ENCODE measurements at regions not wholly inside any gene's neighbourhood (a gene's known extent, or its start where the extent isn't known, plus 50 kb on each side); places are given as distances from the start of the nearest gene placed in this dataset.

DNA sequence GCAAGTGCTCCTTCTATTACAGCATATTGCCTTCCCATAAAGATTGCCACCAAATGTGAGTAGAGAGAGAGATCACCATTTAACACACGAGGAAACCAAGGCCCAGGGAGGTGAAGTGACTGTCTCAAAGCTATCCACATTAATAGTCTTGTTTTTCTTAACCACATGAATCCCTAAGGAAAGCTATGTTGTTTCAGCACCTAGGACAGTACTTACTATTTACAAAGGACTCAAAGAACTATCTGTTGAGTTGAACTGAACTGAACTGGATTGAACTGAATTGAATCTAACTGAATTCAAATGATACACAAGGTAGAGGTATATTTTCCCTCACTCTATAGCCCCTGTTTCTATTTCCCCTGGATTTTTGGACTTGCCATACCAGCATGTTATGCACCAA, 430.4 kb downstream of the CAAP1 start:
- intact Hi-C loops (cut with DNase I, micrococcal nuclease): no loop called here
- TF ChIP-seq, protein P1, sequence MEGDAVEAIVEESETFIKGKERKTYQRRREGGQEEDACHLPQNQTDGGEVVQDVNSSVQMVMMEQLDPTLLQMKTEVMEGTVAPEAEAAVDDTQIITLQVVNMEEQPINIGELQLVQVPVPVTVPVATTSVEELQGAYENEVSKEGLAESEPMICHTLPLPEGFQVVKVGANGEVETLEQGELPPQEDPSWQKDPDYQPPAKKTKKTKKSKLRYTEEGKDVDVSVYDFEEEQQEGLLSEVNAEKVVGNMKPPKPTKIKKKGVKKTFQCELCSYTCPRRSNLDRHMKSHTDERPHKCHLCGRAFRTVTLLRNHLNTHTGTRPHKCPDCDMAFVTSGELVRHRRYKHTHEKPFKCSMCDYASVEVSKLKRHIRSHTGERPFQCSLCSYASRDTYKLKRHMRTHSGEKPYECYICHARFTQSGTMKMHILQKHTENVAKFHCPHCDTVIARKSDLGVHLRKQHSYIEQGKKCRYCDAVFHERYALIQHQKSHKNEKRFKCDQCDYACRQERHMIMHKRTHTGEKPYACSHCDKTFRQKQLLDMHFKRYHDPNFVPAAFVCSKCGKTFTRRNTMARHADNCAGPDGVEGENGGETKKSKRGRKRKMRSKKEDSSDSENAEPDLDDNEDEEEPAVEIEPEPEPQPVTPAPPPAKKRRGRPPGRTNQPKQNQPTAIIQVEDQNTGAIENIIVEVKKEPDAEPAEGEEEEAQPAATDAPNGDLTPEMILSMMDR (IDR thresholded peaks at IDR 0.05): no peak
- H3K4me1 ChIP-seq (ENCODE audit: low read depth): no peaks in the 10 kb centered on the region
- DNase-seq: no peak
- no peak for ATAC-seq
- no peak overlapping the region for H3K4me3 ChIP-seq
- H3K9me3 ChIP-seq: peaks cover 6% of the 10 kb centered on the region
- no peaks in the 10 kb centered on the region for H3K36me3 ChIP-seq (ENCODE audit: low read depth)

- ATAC-seq: no peak
- no peaks in the 10 kb centered on the region for H3K36me3 ChIP-seq (ENCODE audit: low read depth)
- intact Hi-C loops (cut with DNase I, micrococcal nuclease): no loop called here
- H3K4me1 ChIP-seq (ENCODE audit: low read depth): no peaks in the 10 kb centered on the region
- no peak for DNase-seq
- no peaks in the 10 kb centered on the region for H3K9me3 ChIP-seq
- TF ChIP-seq, protein P1 (IDR thresholded peaks at IDR 0.05): no peak
- no peak overlapping the region for H3K4me3 ChIP-seq
Observed at GRCh38 chr9:26460624-26461023, 432.0 kb downstream of the CAAP1 start.

- intact Hi-C loops (cut with DNase I, micrococcal nuclease): no loop called here
- DNase-seq (no peak), ATAC-seq (no peak)
- Histone ChIP-seq H3K36me3 (ENCODE audit: low read depth) (no peaks in the 10 kb centered on the region), H3K9me3 (no peaks in the 10 kb centered on the region), H3K4me1 (ENCODE audit: low read depth) (no peaks in the 10 kb centered on the region), H3K4me3 (no peak overlapping the region)
- TF ChIP-seq, protein P1 (IDR thresholded peaks at IDR 0.05): no peak
Observed at GRCh38 chr9:26459959-26460358, 432.6 kb downstream of the CAAP1 start.

- ATAC-seq (no peak), DNase-seq (no peak)
- Histone ChIP-seq H3K9me3 (no peaks in the 10 kb centered on the region), H3K4me1 (ENCODE audit: low read depth) (no peaks in the 10 kb centered on the region), H3K4me3 (no peak overlapping the region), H3K36me3 (ENCODE audit: low read depth) (no peaks in the 10 kb centered on the region)
- intact Hi-C loops (cut with DNase I, micrococcal nuclease): no loop called here
- TF ChIP-seq, protein P1 (IDR thresholded peaks at IDR 0.05): no peak
Observed at GRCh38 chr9:26458054-26458453, 434.5 kb downstream of the CAAP1 start.

DNA sequence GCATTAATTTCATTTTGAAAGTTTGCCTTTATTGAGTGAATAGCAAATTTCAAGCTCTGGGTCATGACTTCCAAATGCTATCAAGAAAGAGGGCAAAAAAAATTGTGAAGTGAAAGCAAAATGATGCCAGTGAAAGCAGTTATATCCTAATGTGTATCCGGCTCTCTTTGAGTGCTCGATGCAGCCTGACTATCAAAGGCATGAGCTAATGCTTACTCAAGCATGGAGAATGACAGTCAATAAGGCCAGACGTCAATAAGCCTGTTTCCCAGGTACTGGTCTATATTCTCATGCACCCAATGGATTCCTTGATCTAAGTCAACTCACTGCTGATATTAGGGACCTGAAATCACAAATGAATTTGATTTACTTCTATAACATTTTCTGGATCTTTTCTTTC, 435.5 kb downstream of the CAAP1 start:
- H3K4me1 ChIP-seq (ENCODE audit: low read depth): no peaks in the 10 kb centered on the region
- intact Hi-C loops (cut with DNase I, micrococcal nuclease): no loop called here
- no peaks in the 10 kb centered on the region for H3K36me3 ChIP-seq (ENCODE audit: low read depth)
- TF ChIP-seq, protein P1 (IDR thresholded peaks at IDR 0.05): no peak
- DNase-seq (no peak), ATAC-seq (no peak)
- H3K9me3 ChIP-seq: no peaks in the 10 kb centered on the region
- H3K4me3 ChIP-seq: no peak overlapping the region

GRCh38 chr9:26439061-26439624, 453.5 kb downstream of the CAAP1 start:
- intact Hi-C loops (cut with DNase I, micrococcal nuclease): no loop called here
- no peaks in the 10 kb centered on the region for H3K4me1 ChIP-seq (ENCODE audit: low read depth)
- ATAC-seq (no peak), DNase-seq (no peak)
- H3K9me3 ChIP-seq: no peaks in the 10 kb centered on the region
- H3K36me3 ChIP-seq (ENCODE audit: low read depth): no peaks in the 10 kb centered on the region
- H3K4me3 ChIP-seq: no peak overlapping the region
- TF ChIP-seq, protein P1 (IDR thresholded peaks at IDR 0.05): no peak
